ENCODE measurements at regions not wholly inside any gene's neighbourhood (a gene's known extent, or its start where the extent isn't known, plus 50 kb on each side); places are given as distances from the start of the nearest gene placed in this dataset.

GRCh38 chr18:71850602-71851001, 693.5 kb downstream of the CBLN2 start:
- Histone ChIP-seq H3K4me2 (ENCODE audit: insufficient read depth, low read length) (no peak overlapping the region), H3K27ac (ENCODE audit: low read length) (no peak overlapping the region), H4K20me1 (ENCODE audit: insufficient read depth, low read length) (no peaks in the 10 kb centered on the region), H3K9ac (ENCODE audit: low read depth, low read length) (no peak overlapping the region), H2AFZ (ENCODE audit: low read depth, low read length) (no peak overlapping the region), H3K27me3 (ENCODE audit: insufficient read depth, low read length, poor library complexity) (no peaks in the 10 kb centered on the region), H3K4me1 (ENCODE audit: insufficient read depth, low read length) (no peaks in the 10 kb centered on the region), H3K4me3 (ENCODE audit: low read depth in 1 of 2, low read length in 2 of 2) (no peak overlapping the region), H3K36me3 (ENCODE audit: insufficient read depth, low read length) (no peaks in the 10 kb centered on the region), H3K79me2 (ENCODE audit: insufficient read depth, low read length) (no peaks in the 10 kb centered on the region), H3K9me3 (ENCODE audit: insufficient read depth, low read length, severe bottlenecking) (peaks cover 3% of the 10 kb centered on the region)
- TF ChIP-seq EZH2 (IDR thresholded peaks at IDR 0.05; ENCODE audit: borderline replicate concordance, low read depth, low read length, severe bottlenecking) (no peak), CTCF (IDR thresholded peaks at IDR 0.05; ENCODE audit: borderline replicate concordance, extremely low read depth, low read length, poor library complexity, severe bottlenecking) (no peak)
- DNase-seq (no peak), ATAC-seq (ENCODE audit: insufficient read depth, low read depth) (no peak)

- DNase-seq: no peak
- Histone ChIP-seq H3K4me2 (ENCODE audit: insufficient read depth, low read length) (no peak overlapping the region), H4K20me1 (ENCODE audit: insufficient read depth, low read length) (no peaks in the 10 kb centered on the region), H3K9ac (ENCODE audit: low read depth, low read length) (no peak overlapping the region), H3K4me3 (ENCODE audit: low read depth in 1 of 2, low read length in 2 of 2) (no peak overlapping the region), H2AFZ (ENCODE audit: low read depth, low read length) (no peak overlapping the region), H3K27ac (ENCODE audit: low read length) (no peak overlapping the region), H3K4me1 (ENCODE audit: insufficient read depth, low read length) (no peaks in the 10 kb centered on the region), H3K27me3 (ENCODE audit: insufficient read depth, low read length, poor library complexity) (no peaks in the 10 kb centered on the region), H3K9me3 (ENCODE audit: insufficient read depth, low read length, severe bottlenecking) (peaks cover 3% of the 10 kb centered on the region), H3K79me2 (ENCODE audit: insufficient read depth, low read length) (no peaks in the 10 kb centered on the region), H3K36me3 (ENCODE audit: insufficient read depth, low read length) (no peaks in the 10 kb centered on the region)
- TF ChIP-seq CTCF (IDR thresholded peaks at IDR 0.05; ENCODE audit: borderline replicate concordance, extremely low read depth, low read length, poor library complexity, severe bottlenecking): no peak
- TF ChIP-seq EZH2 (IDR thresholded peaks at IDR 0.05; ENCODE audit: borderline replicate concordance, low read depth, low read length, severe bottlenecking): no peak
- ATAC-seq (ENCODE audit: insufficient read depth, low read depth): no peak
Observed at GRCh38 chr18:71849407-71849806, 694.7 kb downstream of the CBLN2 start.

- Histone ChIP-seq H2AFZ (ENCODE audit: low read depth, low read length) (no peak overlapping the region), H3K4me1 (ENCODE audit: insufficient read depth, low read length) (no peaks in the 10 kb centered on the region), H3K27ac (ENCODE audit: low read length) (no peak overlapping the region), H3K4me2 (ENCODE audit: insufficient read depth, low read length) (no peak overlapping the region), H3K9ac (ENCODE audit: low read depth, low read length) (no peak overlapping the region), H3K9me3 (ENCODE audit: insufficient read depth, low read length, severe bottlenecking) (peaks cover 3% of the 10 kb centered on the region), H3K79me2 (ENCODE audit: insufficient read depth, low read length) (no peaks in the 10 kb centered on the region), H4K20me1 (ENCODE audit: insufficient read depth, low read length) (no peaks in the 10 kb centered on the region), H3K4me3 (ENCODE audit: low read depth in 1 of 2, low read length in 2 of 2) (no peak overlapping the region), H3K27me3 (ENCODE audit: insufficient read depth, low read length, poor library complexity) (no peaks in the 10 kb centered on the region), H3K36me3 (ENCODE audit: insufficient read depth, low read length) (no peaks in the 10 kb centered on the region)
- ATAC-seq (ENCODE audit: insufficient read depth, low read depth) (no peak), DNase-seq (no peak)
- TF ChIP-seq CTCF (IDR thresholded peaks at IDR 0.05; ENCODE audit: borderline replicate concordance, extremely low read depth, low read length, poor library complexity, severe bottlenecking) (no peak), EZH2 (IDR thresholded peaks at IDR 0.05; ENCODE audit: borderline replicate concordance, low read depth, low read length, severe bottlenecking) (no peak)
Observed at GRCh38 chr18:71846716-71847115, 697.4 kb downstream of the CBLN2 start.

- Histone ChIP-seq H3K4me1 (ENCODE audit: insufficient read depth, low read length) (no peaks in the 10 kb centered on the region), H3K4me2 (ENCODE audit: insufficient read depth, low read length) (no peak overlapping the region), H3K27me3 (ENCODE audit: insufficient read depth, low read length, poor library complexity) (no peaks in the 10 kb centered on the region), H3K79me2 (ENCODE audit: insufficient read depth, low read length) (no peaks in the 10 kb centered on the region), H4K20me1 (ENCODE audit: insufficient read depth, low read length) (no peaks in the 10 kb centered on the region), H3K9ac (ENCODE audit: low read depth, low read length) (no peak overlapping the region), H3K4me3 (ENCODE audit: low read depth in 1 of 2, low read length in 2 of 2) (no peak overlapping the region), H3K36me3 (ENCODE audit: insufficient read depth, low read length) (no peaks in the 10 kb centered on the region), H3K9me3 (ENCODE audit: insufficient read depth, low read length, severe bottlenecking) (no peaks in the 10 kb centered on the region), H3K27ac (ENCODE audit: low read length) (no peak overlapping the region), H2AFZ (ENCODE audit: low read depth, low read length) (no peak overlapping the region)
- TF ChIP-seq EZH2 (IDR thresholded peaks at IDR 0.05; ENCODE audit: borderline replicate concordance, low read depth, low read length, severe bottlenecking) (no peak), CTCF (IDR thresholded peaks at IDR 0.05; ENCODE audit: borderline replicate concordance, extremely low read depth, low read length, poor library complexity, severe bottlenecking) (no peak)
- DNase-seq (no peak), ATAC-seq (ENCODE audit: insufficient read depth, low read depth) (no peak)
Observed at GRCh38 chr18:71844814-71845213, 699.3 kb downstream of the CBLN2 start.
